ENCODE measurements at regions not wholly inside any gene's neighbourhood (a gene's known extent, or its start where the extent isn't known, plus 50 kb on each side); places are given as distances from the start of the nearest gene placed in this dataset.
A peak's percentile ranks its signal among the peaks of the same experiment; 100 is the strongest.

DNA sequence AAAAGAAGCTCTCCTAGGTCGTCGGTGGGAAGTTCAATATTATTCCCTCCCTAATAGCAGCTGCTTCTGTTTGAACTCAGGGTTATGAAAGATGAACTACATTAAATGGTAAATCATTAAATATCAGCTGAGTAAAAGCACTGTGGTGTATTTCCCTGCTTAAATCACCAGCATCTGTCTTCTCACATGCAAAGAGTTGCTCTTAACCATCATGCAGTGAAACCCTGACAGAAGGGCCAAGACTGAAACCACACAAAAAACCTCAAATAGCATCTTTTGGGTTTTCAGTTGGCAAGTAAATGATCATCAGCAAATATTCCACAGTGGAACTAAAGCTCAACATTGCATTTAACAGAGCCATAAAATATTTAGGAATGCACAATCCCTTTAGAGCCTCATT lies 380.0 kb upstream of the ADGRL2 start:
- Histone ChIP-seq H3K27me3 (no peaks in the 10 kb centered on the region), H3K36me3 (no peaks in the 10 kb centered on the region), H3K9me3 (no peaks in the 10 kb centered on the region), H3K4me3 (ENCODE audit: low read depth in 1 of 2, low read length in 1 of 2) (no peak overlapping the region), H3K4me1 (ENCODE audit: control insufficient read depth in 1 of 2, insufficient read depth in 1 of 2, low read depth in 1 of 2, low read length in 1 of 2) (no peaks in the 10 kb centered on the region), H3K27ac (no peak overlapping the region)
- TF ChIP-seq, protein P1, sequence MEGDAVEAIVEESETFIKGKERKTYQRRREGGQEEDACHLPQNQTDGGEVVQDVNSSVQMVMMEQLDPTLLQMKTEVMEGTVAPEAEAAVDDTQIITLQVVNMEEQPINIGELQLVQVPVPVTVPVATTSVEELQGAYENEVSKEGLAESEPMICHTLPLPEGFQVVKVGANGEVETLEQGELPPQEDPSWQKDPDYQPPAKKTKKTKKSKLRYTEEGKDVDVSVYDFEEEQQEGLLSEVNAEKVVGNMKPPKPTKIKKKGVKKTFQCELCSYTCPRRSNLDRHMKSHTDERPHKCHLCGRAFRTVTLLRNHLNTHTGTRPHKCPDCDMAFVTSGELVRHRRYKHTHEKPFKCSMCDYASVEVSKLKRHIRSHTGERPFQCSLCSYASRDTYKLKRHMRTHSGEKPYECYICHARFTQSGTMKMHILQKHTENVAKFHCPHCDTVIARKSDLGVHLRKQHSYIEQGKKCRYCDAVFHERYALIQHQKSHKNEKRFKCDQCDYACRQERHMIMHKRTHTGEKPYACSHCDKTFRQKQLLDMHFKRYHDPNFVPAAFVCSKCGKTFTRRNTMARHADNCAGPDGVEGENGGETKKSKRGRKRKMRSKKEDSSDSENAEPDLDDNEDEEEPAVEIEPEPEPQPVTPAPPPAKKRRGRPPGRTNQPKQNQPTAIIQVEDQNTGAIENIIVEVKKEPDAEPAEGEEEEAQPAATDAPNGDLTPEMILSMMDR (IDR thresholded peaks at IDR 0.05) = no peak

DNA sequence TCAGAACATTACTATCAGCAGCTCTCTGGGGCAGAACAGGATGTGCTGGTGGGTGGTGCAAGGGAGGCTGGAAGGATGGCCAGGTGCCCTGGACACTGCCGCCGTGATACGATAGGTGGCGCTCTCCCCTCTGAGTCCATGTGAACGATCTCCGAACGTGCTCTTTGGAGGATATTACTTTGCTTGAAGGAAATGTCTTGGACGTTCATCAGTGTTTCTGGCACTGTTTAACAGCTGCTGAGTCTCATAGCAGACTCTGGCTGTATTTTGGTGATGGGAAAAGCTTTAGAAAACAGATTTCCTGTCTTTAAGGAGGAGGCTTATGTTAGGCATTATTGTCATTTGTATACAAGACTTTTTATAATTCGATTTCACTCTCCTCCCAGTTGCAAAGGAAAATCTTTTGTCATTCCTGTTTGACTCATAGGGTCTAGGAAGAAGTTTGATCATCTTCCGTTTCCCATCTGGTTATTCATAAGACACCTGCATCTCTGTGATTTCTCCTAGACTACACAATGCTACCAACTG lies 386.2 kb upstream of the ADGRL2 start:
- no peak overlapping the region for H3K4me3 ChIP-seq (ENCODE audit: low read depth in 1 of 2, low read length in 1 of 2)

DNA sequence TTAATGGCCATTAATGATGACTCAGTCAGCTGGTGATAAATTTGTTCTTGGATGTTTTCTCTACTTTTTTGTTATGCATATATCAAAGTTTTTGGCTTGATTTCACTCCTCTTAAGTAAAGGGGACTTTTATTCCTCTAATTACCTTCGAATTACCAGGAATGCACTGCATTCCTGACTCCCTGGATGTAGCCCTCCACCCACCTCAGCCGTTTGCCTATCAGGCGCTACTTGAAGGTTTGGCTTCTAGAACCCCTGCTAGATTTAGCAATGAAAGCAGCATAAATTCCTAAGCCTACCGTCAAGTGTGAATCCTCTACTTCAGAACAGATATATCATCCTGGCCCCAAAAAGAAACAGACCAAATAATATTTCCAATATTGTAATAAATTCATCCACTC lies 387.8 kb upstream of the ADGRL2 start:
- H3K4me1 ChIP-seq (ENCODE audit: control insufficient read depth in 1 of 2, insufficient read depth in 1 of 2, low read depth in 1 of 2, low read length in 1 of 2) = peaks cover 2 to 7% of the 10 kb centered on the region in 2 experiments
- TF ChIP-seq, protein P1 (IDR thresholded peaks at IDR 0.05) = no peak
- no peak overlapping the region for H3K27ac ChIP-seq
- H3K27me3 ChIP-seq = no peaks in the 10 kb centered on the region
- H3K36me3 ChIP-seq = no peaks in the 10 kb centered on the region
- no peak overlapping the region for H3K4me3 ChIP-seq (ENCODE audit: low read depth in 1 of 2, low read length in 1 of 2)
- no peaks in the 10 kb centered on the region for H3K9me3 ChIP-seq

More for the DNA sequence above, 386.2 kb upstream of the ADGRL2 start:
- H3K4me1 ChIP-seq (ENCODE audit: control insufficient read depth in 1 of 2, insufficient read depth in 1 of 2, low read depth in 1 of 2, low read length in 1 of 2) = no peaks in the 10 kb centered on the region
- TF ChIP-seq, protein P1 (IDR thresholded peaks at IDR 0.05) = peak; percentile 85
- no peak overlapping the region for H3K27ac ChIP-seq
- H3K27me3 ChIP-seq = no peaks in the 10 kb centered on the region
- H3K9me3 ChIP-seq = no peaks in the 10 kb centered on the region
- no peaks in the 10 kb centered on the region for H3K36me3 ChIP-seq

DNA sequence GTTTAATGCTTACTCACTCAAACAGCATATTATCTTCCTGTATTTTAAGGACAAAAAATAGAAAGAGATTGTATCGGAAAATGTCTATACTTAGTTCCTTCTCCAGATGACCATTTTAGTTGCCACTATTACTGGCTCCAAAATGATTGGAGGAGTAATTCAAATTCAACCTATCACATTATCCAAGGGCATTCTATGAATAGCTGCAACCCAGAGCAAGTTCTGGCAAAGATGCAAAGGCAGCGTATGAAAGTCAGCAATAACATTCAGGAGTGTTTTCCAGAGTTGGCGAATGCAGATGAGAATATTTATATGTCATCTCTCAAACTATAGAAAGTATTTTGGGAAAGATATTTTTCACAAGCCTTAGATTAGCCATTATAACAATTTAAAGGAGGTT lies 389.8 kb upstream of the ADGRL2 start:
- Histone ChIP-seq H3K27ac (no peak overlapping the region), H3K36me3 (no peaks in the 10 kb centered on the region), H3K27me3 (no peaks in the 10 kb centered on the region), H3K4me3 (ENCODE audit: low read depth in 1 of 2, low read length in 1 of 2) (no peak overlapping the region), H3K4me1 (ENCODE audit: control insufficient read depth in 1 of 2, insufficient read depth in 1 of 2, low read depth in 1 of 2, low read length in 1 of 2) (peaks cover 8 to 23% of the 10 kb centered on the region in 2 experiments), H3K9me3 (no peaks in the 10 kb centered on the region)
- TF ChIP-seq, protein P1 (IDR thresholded peaks at IDR 0.05) = no peak

DNA sequence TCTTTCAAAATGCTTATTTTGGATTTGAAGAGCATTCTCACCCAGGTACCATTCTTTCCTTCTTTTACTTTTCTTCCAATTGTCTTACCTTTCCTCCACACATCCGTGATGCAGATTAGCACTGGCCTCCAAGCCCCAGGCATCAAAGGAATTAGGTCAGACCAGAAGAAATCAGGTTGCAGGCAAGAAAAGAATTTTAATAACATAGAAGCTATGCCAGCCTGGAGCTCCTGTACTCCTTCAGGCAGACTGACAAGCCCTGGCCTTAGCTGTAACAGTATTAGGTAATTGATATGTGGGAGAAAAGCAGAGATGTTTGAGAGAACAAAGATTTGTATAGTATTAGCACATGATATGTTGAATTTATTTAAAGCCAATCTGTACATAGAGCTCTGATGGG lies 390.4 kb upstream of the ADGRL2 start:
- Histone ChIP-seq H3K27me3 (no peaks in the 10 kb centered on the region), H3K4me1 (ENCODE audit: control insufficient read depth in 1 of 2, insufficient read depth in 1 of 2, low read depth in 1 of 2, low read length in 1 of 2) (peaks cover 8 to 23% of the 10 kb centered on the region in 2 experiments), H3K9me3 (no peaks in the 10 kb centered on the region), H3K36me3 (no peaks in the 10 kb centered on the region), H3K27ac (no peak overlapping the region), H3K4me3 (ENCODE audit: low read depth in 1 of 2, low read length in 1 of 2) (no peak overlapping the region)
- TF ChIP-seq, protein P1 (IDR thresholded peaks at IDR 0.05) = no peak

Measured in neutrophil (primary cell).